Lung (tissue), 11 donors: ENCODE measurements at regions not wholly inside any gene's neighbourhood (a gene's known extent, or its start where the extent isn't known, plus 50 kb on each side); places are given as distances from the start of the nearest gene placed in this dataset.

Experiments used
- ATAC-seq: fragments of 200-7000 bp; cut with Tn5 transposase; one replicate; pipeline ENCODE4 v1.9.1; 2020; ENCODE audit warnings: moderate number of reproducible peaks; ENCODE audit not compliant: insufficient read depth, low FRiP score
- DNase-seq, 3 donors: peaks; one replicate each; pipeline ENCODE4 v3.0.0-alpha.2; 2013 to 2017
- H3K27ac ChIP-seq, 2 donors: one replicate each; pipeline ENCODE4 v1.5.1; 2013; ENCODE audit warnings: mild to moderate bottlenecking in 2 of 2, moderate library complexity in 2 of 2, control low read depth in 1 of 2, inconsistent platforms in 1 of 2, low read depth in 1 of 2, low read length in 1 of 2
- H3K27me3 ChIP-seq, 3 donors: one replicate each; pipeline ENCODE4 v1.5.1; 2013; ENCODE audit warnings: low read length in 2 of 3; ENCODE audit not compliant: control insufficient read depth in 3 of 3, insufficient read depth in 3 of 3
- H3K36me3 ChIP-seq, 4 donors: one replicate each; pipeline ENCODE4 v1.5.1; 2013; ENCODE audit warnings: low read length in 4 of 4, mild to moderate bottlenecking in 1 of 4, moderate library complexity in 1 of 4; ENCODE audit not compliant: control insufficient read depth in 4 of 4, insufficient read depth in 4 of 4
- H3K4me1 ChIP-seq, 5 donors: one replicate each; pipeline ENCODE4 v1.5.1; 2013; ENCODE audit warnings: low read length in 5 of 5, mild to moderate bottlenecking in 2 of 5, moderate library complexity in 1 of 5; ENCODE audit not compliant: control insufficient read depth in 5 of 5, insufficient read depth in 5 of 5
- H3K4me3 ChIP-seq: one replicate; pipeline ENCODE4 v1.5.1; 2013; ENCODE audit warnings: mild to moderate bottlenecking, control low read depth, moderate library complexity
- H3K9ac ChIP-seq, 2 donors: one replicate each; pipeline ENCODE4 v1.5.1; 2013; ENCODE audit warnings: low read length in 2 of 2, control low read depth in 1 of 2; ENCODE audit not compliant: insufficient read depth in 1 of 2
- H3K9me3 ChIP-seq, 4 donors: one replicate each; pipeline ENCODE4 v1.5.1; 2013; ENCODE audit warnings: low read length in 3 of 4, mild to moderate bottlenecking in 1 of 4, moderate library complexity in 1 of 4; ENCODE audit not compliant: control insufficient read depth in 4 of 4, insufficient read depth in 3 of 4
- WGBS, 2 donors: extraction: QIAGEN DNeasy Blood & Tissue Kit; methylation state at CpG; one replicate each; pipeline ENCODE4 v1.1.7; 2013; 5-methylcytosine and 5-hydroxymethylcytosine counted together
- TF ChIP-seq, protein P1 (sequence below): IDR thresholded peaks from 2 replicates; pipeline ENCODE4 v1.5.1; 2012; ENCODE audit warnings: mild to moderate bottlenecking; ENCODE audit errors: control extremely low read depth, extremely low read depth
- donor health status: control.
- donor health status: control.
- donor health status: Bipolar disorder and iron deficiency.
- donor health status: healthy.
- donor health status: DM: yes; HTN: yes; CAD: no.

DNA sequence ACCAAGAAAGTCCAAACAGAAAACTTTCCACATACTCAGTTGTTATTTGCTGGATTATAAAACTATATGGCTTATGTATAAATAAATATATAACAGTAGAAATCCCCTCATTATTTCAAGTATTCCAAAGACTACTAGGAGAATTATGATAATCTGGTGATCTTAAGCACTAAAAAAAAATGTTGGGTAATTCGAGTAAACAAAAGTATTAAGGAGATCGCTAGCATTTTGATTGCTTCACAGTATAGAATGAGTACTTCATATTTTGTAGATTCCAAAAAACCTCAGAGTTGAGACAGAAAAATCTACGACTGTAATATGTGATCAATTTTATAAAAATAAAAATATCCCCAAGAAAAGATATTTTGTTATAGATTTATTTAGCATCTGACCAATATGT is 236.4 kb upstream of the TENT5A start:
- no peak for DNase-seq
- ATAC-seq: no peak
- Histone ChIP-seq H3K9me3 (no peaks in the 10 kb centered on the region), H3K27ac (no peak overlapping the region), H3K36me3 (no peaks in the 10 kb centered on the region), H3K27me3 (no peaks in the 10 kb centered on the region), H3K4me1 (no peaks in the 10 kb centered on the region), H3K4me3 (no peak overlapping the region), H3K9ac (no peak overlapping the region)
- TF ChIP-seq, protein P1, sequence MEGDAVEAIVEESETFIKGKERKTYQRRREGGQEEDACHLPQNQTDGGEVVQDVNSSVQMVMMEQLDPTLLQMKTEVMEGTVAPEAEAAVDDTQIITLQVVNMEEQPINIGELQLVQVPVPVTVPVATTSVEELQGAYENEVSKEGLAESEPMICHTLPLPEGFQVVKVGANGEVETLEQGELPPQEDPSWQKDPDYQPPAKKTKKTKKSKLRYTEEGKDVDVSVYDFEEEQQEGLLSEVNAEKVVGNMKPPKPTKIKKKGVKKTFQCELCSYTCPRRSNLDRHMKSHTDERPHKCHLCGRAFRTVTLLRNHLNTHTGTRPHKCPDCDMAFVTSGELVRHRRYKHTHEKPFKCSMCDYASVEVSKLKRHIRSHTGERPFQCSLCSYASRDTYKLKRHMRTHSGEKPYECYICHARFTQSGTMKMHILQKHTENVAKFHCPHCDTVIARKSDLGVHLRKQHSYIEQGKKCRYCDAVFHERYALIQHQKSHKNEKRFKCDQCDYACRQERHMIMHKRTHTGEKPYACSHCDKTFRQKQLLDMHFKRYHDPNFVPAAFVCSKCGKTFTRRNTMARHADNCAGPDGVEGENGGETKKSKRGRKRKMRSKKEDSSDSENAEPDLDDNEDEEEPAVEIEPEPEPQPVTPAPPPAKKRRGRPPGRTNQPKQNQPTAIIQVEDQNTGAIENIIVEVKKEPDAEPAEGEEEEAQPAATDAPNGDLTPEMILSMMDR: no peak
- WGBS, 2 donors: 80 to 92% methylated on average over 3 of the region's 3 CpGs

DNA sequence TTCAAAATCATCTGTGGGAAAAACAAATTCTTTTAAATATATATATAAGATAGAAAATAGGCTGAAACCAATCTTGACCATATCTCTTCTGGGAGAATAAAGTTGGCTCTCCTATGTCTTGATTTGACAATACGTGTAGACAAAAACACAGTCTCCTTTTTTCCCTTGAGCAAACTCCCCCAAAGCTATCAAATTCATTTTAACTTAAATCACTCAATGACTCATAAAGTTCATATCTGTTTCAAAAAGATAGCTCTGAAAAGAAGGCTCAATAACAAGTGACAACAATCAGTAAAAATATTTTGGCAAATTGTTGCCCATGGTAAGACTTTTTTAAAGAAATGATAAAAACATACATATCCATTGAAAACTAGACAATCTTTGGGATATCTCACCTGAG is 236.0 kb upstream of the TENT5A start:
- Histone ChIP-seq H3K9me3 (no peaks in the 10 kb centered on the region), H3K27me3 (no peaks in the 10 kb centered on the region), H3K27ac (no peak overlapping the region), H3K9ac (no peak overlapping the region), H3K4me1 (no peaks in the 10 kb centered on the region), H3K4me3 (no peak overlapping the region), H3K36me3 (no peaks in the 10 kb centered on the region)
- 87 to 94% methylated on average over 1 of the region's 1 CpG for WGBS, 2 donors
- TF ChIP-seq, protein P1: no peak
- ATAC-seq (no peak), DNase-seq (no peak)

DNA sequence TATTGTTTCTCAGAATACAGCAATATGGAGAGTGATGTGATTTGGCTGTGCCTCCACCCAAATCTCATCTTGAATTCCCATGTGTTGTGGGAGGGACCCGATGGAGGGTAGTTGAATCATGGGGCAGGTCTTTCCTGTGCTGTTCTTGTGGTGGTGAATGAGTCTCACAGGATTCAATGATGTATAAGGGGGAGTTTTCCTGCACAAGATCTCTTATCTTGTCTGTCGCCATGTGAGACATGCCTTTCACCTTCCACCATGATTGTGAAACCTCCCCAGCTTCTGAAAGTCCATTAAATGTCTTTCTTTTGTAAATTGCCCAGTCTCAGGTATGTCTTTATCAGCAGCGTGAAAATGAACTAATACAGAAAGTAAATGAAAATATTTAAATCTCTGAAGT is 234.8 kb upstream of the TENT5A start:
- TF ChIP-seq, protein P1: no peak
- Histone ChIP-seq H3K9ac (no peak overlapping the region), H3K4me1 (no peaks in the 10 kb centered on the region), H3K27ac (no peak overlapping the region), H3K36me3 (no peaks in the 10 kb centered on the region), H3K4me3 (no peak overlapping the region), H3K27me3 (no peaks in the 10 kb centered on the region), H3K9me3 (no peaks in the 10 kb centered on the region)
- DNase-seq (no peak), ATAC-seq (no peak)
- 86 to 87% methylated on average over 3 of the region's 3 CpGs for WGBS, 2 donors

DNA sequence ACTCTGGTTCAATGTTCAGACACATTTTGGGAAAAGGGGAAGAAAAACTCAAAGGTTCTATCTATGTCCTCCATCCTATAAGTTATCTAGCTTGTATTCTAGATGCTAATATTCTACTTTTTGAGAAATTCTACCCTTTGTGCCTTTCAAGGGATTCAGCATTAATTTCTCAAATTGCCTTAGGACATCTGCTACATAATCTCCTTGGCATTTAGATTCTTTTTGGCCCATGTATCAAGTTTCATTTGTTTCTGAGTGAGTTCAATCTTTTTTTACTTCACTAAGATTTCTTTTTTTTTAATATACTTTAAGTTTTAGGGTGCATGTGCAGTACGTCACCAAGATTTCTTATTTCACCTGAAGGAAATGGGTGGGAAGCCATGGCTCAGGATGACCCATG is 232.7 kb upstream of the TENT5A start:
- DNase-seq: no peak
- WGBS, 2 donors: 88 to 93% methylated on average over 1 of the region's 1 CpG
- no peak overlapping the region for H3K27ac ChIP-seq
- no peaks in the 10 kb centered on the region for H3K36me3 ChIP-seq
- peaks cover 0 to 3% (median 0%) of the 10 kb centered on the region in 5 donors for H3K4me1 ChIP-seq
- TF ChIP-seq, protein P1: no peak
- H3K27me3 ChIP-seq: no peaks in the 10 kb centered on the region
- no peak overlapping the region for H3K9ac ChIP-seq
- H3K4me3 ChIP-seq: no peak overlapping the region
- no peak for ATAC-seq
- no peaks in the 10 kb centered on the region for H3K9me3 ChIP-seq
